H9 (cell line): ENCODE measurements at regions not wholly inside any gene's neighbourhood (a gene's known extent, or its start where the extent isn't known, plus 50 kb on each side); places are given as distances from the start of the nearest gene placed in this dataset.

Source experiments
- DNase-seq: peaks from one replicate; pipeline ENCODE4 v3.0.0-alpha.2; 2017
- H2AFZ ChIP-seq: one replicate; pipeline ENCODE4 v1.6.1; 2013; ENCODE audit warnings: mild to moderate bottlenecking, low read length, control low read depth, moderate library complexity
- H2AK5ac ChIP-seq: 2 replicates; pipeline ENCODE4 v1.6.1; 2013; ENCODE audit warnings: low read length, control low read depth, mixed read lengths; ENCODE audit not compliant: insufficient read length
- H2BK120ac ChIP-seq: one replicate; pipeline ENCODE4 v1.6.1; 2013; ENCODE audit warnings: low read depth, mild to moderate bottlenecking, low read length, control low read depth, inconsistent platforms; ENCODE audit not compliant: poor library complexity, severe bottlenecking
- H2BK12ac ChIP-seq: 2 replicates; pipeline ENCODE4 v1.6.1; 2013; ENCODE audit warnings: low read length, control low read depth, mixed read lengths, low read depth; ENCODE audit not compliant: insufficient read length
- H2BK15ac ChIP-seq: 2 replicates; pipeline ENCODE4 v1.6.1; 2013; ENCODE audit warnings: low read depth, low read length, control low read depth
- H2BK20ac ChIP-seq: one replicate; pipeline ENCODE4 v1.6.1; 2013; ENCODE audit warnings: low read depth, mild to moderate bottlenecking, low read length, control low read depth, inconsistent platforms; ENCODE audit not compliant: poor library complexity, severe bottlenecking
- H2BK5ac ChIP-seq: 2 replicates; pipeline ENCODE4 v1.6.1; 2013; ENCODE audit warnings: low read length, control low read depth, mixed read lengths; ENCODE audit not compliant: insufficient read length
- H3K14ac ChIP-seq: 2 replicates; pipeline ENCODE4 v1.6.1; 2013; ENCODE audit warnings: low read length, control low read depth; ENCODE audit not compliant: insufficient read depth
- H3K18ac ChIP-seq: 2 replicates; pipeline ENCODE4 v1.6.1; 2013; ENCODE audit warnings: low read depth, mild to moderate bottlenecking, mixed read lengths, low read length, control low read depth; ENCODE audit not compliant: insufficient read length
- H3K23ac ChIP-seq: 2 replicates; pipeline ENCODE4 v1.6.1; 2013; ENCODE audit warnings: low read length, control low read depth, mixed read lengths, low read depth; ENCODE audit not compliant: insufficient read length
- H3K23me2 ChIP-seq: 2 replicates; pipeline ENCODE4 v1.6.1; 2013; ENCODE audit warnings: low read depth, mild to moderate bottlenecking, mixed read lengths, low read length, control low read depth; ENCODE audit not compliant: insufficient read length, poor library complexity, severe bottlenecking
- H3K27ac ChIP-seq: 2 replicates; pipeline ENCODE4 v1.5.1; 2013; ENCODE audit warnings: low read length, control low read depth, mixed read lengths, low read depth; ENCODE audit not compliant: insufficient read length
- H3K27me3 ChIP-seq: 2 replicates; pipeline ENCODE4 v1.6.1; 2013; ENCODE audit warnings: low read length, control low read depth, inconsistent platforms; ENCODE audit not compliant: insufficient read depth
- H3K4ac ChIP-seq: 2 replicates; pipeline ENCODE4 v1.6.1; 2013; ENCODE audit warnings: low read depth, mild to moderate bottlenecking, control low read depth, inconsistent platforms, low read length, moderate library complexity
- H3K4me1 ChIP-seq: 2 replicates; pipeline ENCODE4 v1.6.1; 2013; ENCODE audit warnings: low read length, control low read depth, inconsistent platforms; ENCODE audit not compliant: insufficient read depth
- H3K4me2 ChIP-seq: 2 replicates; pipeline ENCODE4 v1.6.1; 2013; ENCODE audit warnings: low read length, control low read depth, mixed read lengths; ENCODE audit not compliant: insufficient read length, insufficient read depth
- H3K56ac ChIP-seq: 2 replicates; pipeline ENCODE4 v1.6.1; 2013; ENCODE audit warnings: low read depth, mild to moderate bottlenecking, mixed read lengths, low read length, control low read depth; ENCODE audit not compliant: insufficient read length
- H3K79me1 ChIP-seq: 2 replicates; pipeline ENCODE4 v1.6.1; 2013; ENCODE audit warnings: low read depth, mild to moderate bottlenecking, moderate library complexity, low read length, control low read depth, inconsistent platforms; ENCODE audit not compliant: insufficient read depth, poor library complexity, severe bottlenecking
- H3K79me2 ChIP-seq: 2 replicates; pipeline ENCODE4 v1.6.1; 2013; ENCODE audit warnings: low read length, control low read depth, inconsistent platforms; ENCODE audit not compliant: insufficient read depth
- H3K9ac ChIP-seq: 2 replicates; pipeline ENCODE4 v1.6.1; 2013; ENCODE audit warnings: low read length, control low read depth, mixed read lengths; ENCODE audit not compliant: insufficient read length; ENCODE audit errors: extremely low read depth
- H3K9me3 ChIP-seq: one replicate; pipeline ENCODE4 v1.6.1; 2013; ENCODE audit warnings: low read depth, low read length, inconsistent platforms; ENCODE audit not compliant: control insufficient read depth
- H3T11ph ChIP-seq: one replicate; pipeline ENCODE4 v1.6.1; 2013; ENCODE audit warnings: mild to moderate bottlenecking, low read length, control low read depth, inconsistent platforms
- H4K20me1 ChIP-seq: one replicate; pipeline ENCODE4 v1.6.1; 2013; ENCODE audit not compliant: control insufficient read depth, insufficient read length, insufficient read depth
- H4K5ac ChIP-seq: 2 replicates; pipeline ENCODE4 v1.6.1; 2013; ENCODE audit warnings: low read depth, mild to moderate bottlenecking, mixed read lengths, low read length, control low read depth; ENCODE audit not compliant: insufficient read length
- H4K8ac ChIP-seq: replicated peaks from 2 replicates; pipeline ENCODE4 v1.6.1; 2013; ENCODE audit warnings: low read length, control low read depth, mixed read lengths, low read depth; ENCODE audit not compliant: insufficient read length
- H4K91ac ChIP-seq: 2 replicates; pipeline ENCODE4 v1.6.1; 2013; ENCODE audit warnings: low read depth, mild to moderate bottlenecking, moderate library complexity, mixed read lengths, low read length, control low read depth; ENCODE audit not compliant: insufficient read length
- H3K27ac Mint-ChIP-seq, 3 experiments: 2 replicates in 2 of 3; 3 replicates in 1 of 3; pipeline ENCODE4 v1.8.0; 2020 to 2021; ENCODE audit warnings: mixed read lengths in 3 of 3, mild to moderate bottlenecking in 1 of 3, moderate library complexity in 1 of 3
- H3K27me3 Mint-ChIP-seq: 2 replicates; pipeline ENCODE4 v1.8.0; 2021; ENCODE audit warnings: low read depth, mild to moderate bottlenecking, moderate library complexity, mixed read lengths
- H3K36me3 Mint-ChIP-seq, 3 experiments: 2 replicates in 2 of 3; 3 replicates in 1 of 3; pipeline ENCODE4 v1.8.0; 2020 to 2021; ENCODE audit warnings: low read depth in 3 of 3, mixed read lengths in 3 of 3; ENCODE audit not compliant: insufficient read depth in 1 of 3
- H3K4me1 Mint-ChIP-seq, 2 experiments: 2 replicates each; pipeline ENCODE4 v1.8.0; 2020; ENCODE audit warnings: mixed read lengths in 2 of 2
- H3K4me3 Mint-ChIP-seq, 2 experiments: 2 replicates in 1 of 2; 3 replicates in 1 of 2; pipeline ENCODE4 v1.8.0; 2020 to 2021; ENCODE audit warnings: mild to moderate bottlenecking in 2 of 2, mixed read lengths in 2 of 2, moderate library complexity in 1 of 2
- H3K9me3 Mint-ChIP-seq, 2 experiments: 2 replicates in 1 of 2; 3 replicates in 1 of 2; pipeline ENCODE4 v1.8.0; 2020; ENCODE audit warnings: mild to moderate bottlenecking in 2 of 2, mixed read lengths in 2 of 2, moderate library complexity in 1 of 2
- CTCF ChIP-seq: fragments of 200-600 bp; sonication (generic); conservative IDR thresholded peaks from 3 replicates; pipeline ENCODE4 v1.8.0; 2021; ENCODE audit warnings: antibody characterized with exemption, mild to moderate bottlenecking
- WGBS: extraction: QIAGEN DNeasy Blood & Tissue Kit; methylation state at CpG from one replicate; pipeline ENCODE4 v1.1.7; 2013; ENCODE audit warnings: missing lambda C conversion rate, low lambda C conversion rate, mixed read lengths; ENCODE audit not compliant: insufficient read length; ENCODE audit errors: extremely low coverage; 5-methylcytosine and 5-hydroxymethylcytosine counted together

- no peak overlapping the region for H3K4me2 ChIP-seq
- H4K8ac ChIP-seq: no peak overlapping the region
- H3K27me3 ChIP-seq: peaks cover 3% of the 10 kb centered on the region; the same call in 1 of the 2 replicates
- Mint-ChIP-seq H3K36me3 (peaks cover 0 to 5% (median 0%) of the 10 kb centered on the region in 3 experiments; a peak in 1 of 7 replicates), H3K27ac (no peak overlapping the region), H3K4me3 (no peak overlapping the region), H3K4me1 (peaks cover 23 to 31% of the 10 kb centered on the region in 2 experiments), H3K27me3 (peaks cover 67% of the 10 kb centered on the region), H3K9me3 (peaks cover 0 to 3% of the 10 kb centered on the region in 2 experiments; a peak in 1 of 5 replicates)
- H2AFZ ChIP-seq: no peak overlapping the region
- no peak overlapping the region for H4K91ac ChIP-seq
- no peak overlapping the region for H2BK15ac ChIP-seq
- no peaks in the 10 kb centered on the region for H3K79me2 ChIP-seq
- no peak overlapping the region for H2BK12ac ChIP-seq
- no peak overlapping the region for H3K18ac ChIP-seq
- no peaks in the 10 kb centered on the region for H3K23me2 ChIP-seq
- no peak for TF ChIP-seq CTCF
- no peak overlapping the region for H3K4ac ChIP-seq
- H3K23ac ChIP-seq: no peak overlapping the region
- DNase-seq: no peak
- WGBS: no CpG with 5 or more reads among the region's 2 CpGs
- no peak overlapping the region for H2BK20ac ChIP-seq
- H3K14ac ChIP-seq: no peak overlapping the region
- no peak overlapping the region for H3K56ac ChIP-seq
- H2BK5ac ChIP-seq: no peak overlapping the region
- H3K9me3 ChIP-seq: no peaks in the 10 kb centered on the region
- no peaks in the 10 kb centered on the region for H3K79me1 ChIP-seq
- H3K4me1 ChIP-seq: no peaks in the 10 kb centered on the region
- H3T11ph ChIP-seq: no peak overlapping the region
- no peak overlapping the region for H2AK5ac ChIP-seq
- H4K5ac ChIP-seq: no peak overlapping the region
- no peak overlapping the region for H2BK120ac ChIP-seq
- no peaks in the 10 kb centered on the region for H4K20me1 ChIP-seq
- H3K9ac ChIP-seq: no peak overlapping the region
- H3K27ac ChIP-seq: no peak overlapping the region
Observed at GRCh38 chr13:30829145-30829832, 76.8 kb upstream of the MEDAG start.
